ENCODE measurements at regions not wholly inside any gene's neighbourhood (a gene's known extent, or its start where the extent isn't known, plus 50 kb on each side); places are given as distances from the start of the nearest gene placed in this dataset.

GRCh38 chr12:75578546-75578945, 67.1 kb upstream of the KRR1 start (continued):
- TF ChIP-seq SOX13 (IDR thresholded peaks at IDR 0.05) (no peak), SOX13 (CRISPR knock-in tag; conservative IDR thresholded peaks at IDR 0.05 in 1 of 2, IDR thresholded peaks at IDR 0.05 in 1 of 2) (peak in 1 of 2 experiments; percentile 61; a peak in 2 of 4 replicates), RARA (CRISPR knock-in tag; IDR thresholded peaks at IDR 0.05) (peak; percentile 69), NFE2 (CRISPR knock-in tag; IDR thresholded peaks at IDR 0.05) (no peak), CREM (IDR thresholded peaks at IDR 0.05) (peak; percentile 25; the same call in 1 of the 2 replicates), CREM (CRISPR knock-in tag; IDR thresholded peaks at IDR 0.05) (no peak), ZNF205 (CRISPR knock-in tag; IDR thresholded peaks at IDR 0.05) (peak; percentile 96), SAP130 (CRISPR knock-in tag; IDR thresholded peaks at IDR 0.05; ENCODE audit: low read depth) (peak; percentile 44), MED1 (CRISPR knock-in tag; IDR thresholded peaks at IDR 0.05) (peak; percentile 59), ZGPAT (CRISPR knock-in tag; IDR thresholded peaks at IDR 0.05) (peak; percentile 48; the same call in 1 of the 2 replicates), HOXD1 (CRISPR knock-in tag; IDR thresholded peaks at IDR 0.05) (0 out of 2 replicates have a peak, but pooled peaks have one; percentile 47), TBX3 (IDR thresholded peaks at IDR 0.05; ENCODE audit: borderline replicate concordance) (peak; percentile 88; the same call in 1 of the 2 replicates), KIAA2018 (CRISPR knock-in tag; IDR thresholded peaks at IDR 0.05; ENCODE audit: borderline replicate concordance) (no peak), HOMEZ (CRISPR knock-in tag; IDR thresholded peaks at IDR 0.05; ENCODE audit: low read depth) (peak; percentile 44; the same call in 1 of the 2 replicates), MEIS2 (CRISPR knock-in tag; IDR thresholded peaks at IDR 0.05) (peak; percentile 77; the same call in 1 of the 2 replicates), SMAD3 (CRISPR knock-in tag; IDR thresholded peaks at IDR 0.05) (0 out of 2 replicates have a peak, but pooled peaks have one; percentile 40), U2AF2 (IDR thresholded peaks at IDR 0.05; ENCODE audit: low read depth, low read length) (no peak), GATA4 (IDR thresholded peaks at IDR 0.05; ENCODE audit: borderline replicate concordance, low read depth) (peak; percentile 25; the same call in 1 of the 2 replicates), MIER3 (CRISPR knock-in tag; IDR thresholded peaks at IDR 0.05; ENCODE audit: borderline replicate concordance) (peak; percentile 47; the same call in 1 of the 2 replicates), SIX4 (CRISPR knock-in tag; IDR thresholded peaks at IDR 0.05) (no peak), ZKSCAN8 (CRISPR knock-in tag; IDR thresholded peaks at IDR 0.05; ENCODE audit: borderline replicate concordance) (peak; percentile 64; the same call in 1 of the 2 replicates), NONO (IDR thresholded peaks at IDR 0.05) (no peak), NONO (CRISPR knock-in tag; conservative IDR thresholded peaks at IDR 0.05) (no peak)
